ENCODE measurements at regions not wholly inside any gene's neighbourhood (a gene's known extent, or its start where the extent isn't known, plus 50 kb on each side); places are given as distances from the start of the nearest gene placed in this dataset.

GRCh38 chr2:188917632-188918031, 56.5 kb upstream of the COL3A1 start (continued):
- peak; percentile 54 to 71 for TF ChIP-seq MAFK (conservative IDR thresholded peaks at IDR 0.05 in 1 of 2, IDR thresholded peaks at IDR 0.05 in 1 of 2; ENCODE audit: low read length in 2 of 2)
- TF ChIP-seq HNF4A (CRISPR knock-in tag; IDR thresholded peaks at IDR 0.05): no peak
- no peak for TF ChIP-seq ZNF570 (CRISPR knock-in tag; IDR thresholded peaks at IDR 0.05; ENCODE audit: borderline replicate concordance)
- TF ChIP-seq RBAK (CRISPR knock-in tag; IDR thresholded peaks at IDR 0.05): no peak
- no peak for TF ChIP-seq SIX4 (CRISPR knock-in tag; IDR thresholded peaks at IDR 0.05)
- peak; percentile 64 for TF ChIP-seq MAFF (IDR thresholded peaks at IDR 0.05; ENCODE audit: low read depth, low read length)
- TF ChIP-seq AGO2 (optimal IDR thresholded peaks at IDR 0.05; ENCODE audit: low read depth, low read length): no peak

- H3K27ac ChIP-seq (ENCODE audit: extremely low read length, insufficient read depth, low read length): no peak overlapping the region
- no peak for FAIRE-seq
- WGBS (ENCODE audit: low lambda C conversion rate): 4% methylated on average over 2 of the region's 2 CpGs
- CTCF ChIA-PET (ENCODE audit: low intra/inter-chr PET ratio, low total read pairs): no interaction called here
- POLR2A ChIA-PET: no interaction called here
- in situ Hi-C loops (cut with HindIII; ENCODE audit: extremely low pct_ligation_motif_present, low pct_unique_long_range_greater_than_20kb) (no loop called here), intact Hi-C loops (cut with micrococcal nuclease; ENCODE audit: unreplicated experiment) (no loop called here)
- no peaks in the 10 kb centered on the region for H4K20me1 ChIP-seq (ENCODE audit: insufficient read depth, low read length)
- no peak for ATAC-seq
- no peaks in the 10 kb centered on the region for H3K79me2 ChIP-seq (ENCODE audit: insufficient read depth, low read length)
- TF ChIP-seq ZNF713 (CRISPR knock-in tag; IDR thresholded peaks at IDR 0.05) (no peak), SUZ12 (IDR thresholded peaks at IDR 0.05; ENCODE audit: low read depth, low read length) (no peak), THAP8 (CRISPR knock-in tag; IDR thresholded peaks at IDR 0.05; ENCODE audit: borderline replicate concordance) (no peak), SNAI1 (CRISPR knock-in tag; IDR thresholded peaks at IDR 0.05; ENCODE audit: borderline replicate concordance) (no peak), ZNF30 (CRISPR knock-in tag; IDR thresholded peaks at IDR 0.05) (no peak), TFDP1 (CRISPR knock-in tag; IDR thresholded peaks at IDR 0.05; ENCODE audit: borderline replicate concordance) (no peak)
- TF ChIP-seq, protein P1, sequence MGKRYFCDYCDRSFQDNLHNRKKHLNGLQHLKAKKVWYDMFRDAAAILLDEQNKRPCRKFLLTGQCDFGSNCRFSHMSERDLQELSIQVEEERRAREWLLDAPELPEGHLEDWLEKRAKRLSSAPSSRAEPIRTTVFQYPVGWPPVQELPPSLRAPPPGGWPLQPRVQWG (CRISPR knock-in tag; IDR thresholded peaks at IDR 0.05; ENCODE audit: borderline replicate concordance, low read depth): no peak
- TF ChIP-seq, protein P2, sequence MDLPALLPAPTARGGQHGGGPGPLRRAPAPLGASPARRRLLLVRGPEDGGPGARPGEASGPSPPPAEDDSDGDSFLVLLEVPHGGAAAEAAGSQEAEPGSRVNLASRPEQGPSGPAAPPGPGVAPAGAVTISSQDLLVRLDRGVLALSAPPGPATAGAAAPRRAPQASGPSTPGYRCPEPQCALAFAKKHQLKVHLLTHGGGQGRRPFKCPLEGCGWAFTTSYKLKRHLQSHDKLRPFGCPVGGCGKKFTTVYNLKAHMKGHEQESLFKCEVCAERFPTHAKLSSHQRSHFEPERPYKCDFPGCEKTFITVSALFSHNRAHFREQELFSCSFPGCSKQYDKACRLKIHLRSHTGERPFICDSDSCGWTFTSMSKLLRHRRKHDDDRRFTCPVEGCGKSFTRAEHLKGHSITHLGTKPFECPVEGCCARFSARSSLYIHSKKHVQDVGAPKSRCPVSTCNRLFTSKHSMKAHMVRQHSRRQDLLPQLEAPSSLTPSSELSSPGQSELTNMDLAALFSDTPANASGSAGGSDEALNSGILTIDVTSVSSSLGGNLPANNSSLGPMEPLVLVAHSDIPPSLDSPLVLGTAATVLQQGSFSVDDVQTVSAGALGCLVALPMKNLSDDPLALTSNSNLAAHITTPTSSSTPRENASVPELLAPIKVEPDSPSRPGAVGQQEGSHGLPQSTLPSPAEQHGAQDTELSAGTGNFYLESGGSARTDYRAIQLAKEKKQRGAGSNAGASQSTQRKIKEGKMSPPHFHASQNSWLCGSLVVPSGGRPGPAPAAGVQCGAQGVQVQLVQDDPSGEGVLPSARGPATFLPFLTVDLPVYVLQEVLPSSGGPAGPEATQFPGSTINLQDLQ (CRISPR knock-in tag; IDR thresholded peaks at IDR 0.05): no peak
- H3K27me3 ChIP-seq (ENCODE audit: control insufficient read depth in 1 of 2, insufficient read depth in 2 of 2, low read length in 2 of 2): no peaks in the 10 kb centered on the region
- H3K4me1 ChIP-seq (ENCODE audit: insufficient read depth, low read length): no peaks in the 10 kb centered on the region
- H2AFZ ChIP-seq (ENCODE audit: low read length): no peak overlapping the region
- no peak overlapping the region for H3K4me3 ChIP-seq (replicated peaks in 1 of 3; ENCODE audit: insufficient read depth in 1 of 3, low read depth in 2 of 3, low read length in 3 of 3)
- BruUV-seq (replicated peaks): no TSS peak
- H3K36me3 ChIP-seq (replicated peaks in 1 of 2; ENCODE audit: control insufficient read depth in 1 of 2, insufficient read depth in 2 of 2, low read length in 2 of 2): no peaks in the 10 kb centered on the region
- no peak overlapping the region for H3K9ac ChIP-seq (ENCODE audit: insufficient read depth, low read depth, low read length)
- H3K9me3 ChIP-seq (ENCODE audit: low read length): no peaks in the 10 kb centered on the region
- no peak overlapping the region for H3K4me2 ChIP-seq (ENCODE audit: low read depth, low read length)
- DNase-seq (ENCODE audit: low spot score): no peak
These were observed 54.3 kb upstream of the COL3A1 start for GRCh38 chr2:188919824-188920223.
